GM18517 (cell line): ENCODE measurements at regions not wholly inside any gene's neighbourhood (a gene's known extent, or its start where the extent isn't known, plus 50 kb on each side); places are given as distances from the start of the nearest gene placed in this dataset.
"Not testable (repeated sequence)": the region's sequence is repeated elsewhere in the genome, so short reads cannot be mapped to it uniquely, and the experiment has no call there.

Source experiments
- ATAC-seq: cut with Tn5 transposase; IDR thresholded peaks from one replicate; pipeline ENCODE4 v1.9.1; 2021; ENCODE audit warnings: mild to moderate bottlenecking, moderate library complexity; ENCODE audit not compliant: unreplicated experiment

- no peak for ATAC-seq
Measured at GRCh38 chr2:209141818-209142217, 282.0 kb upstream of the MAP2 start.

- not testable (repeated sequence) for ATAC-seq
Measured at GRCh38 chr2:209145220-209145691, 278.6 kb upstream of the MAP2 start.

GRCh38 chr2:209145941-209146681, 277.7 kb upstream of the MAP2 start:
- no peak for ATAC-seq

GRCh38 chr2:209146682-209147320, 277.0 kb upstream of the MAP2 start:
- ATAC-seq = no peak

- ATAC-seq = no peak
Measured at GRCh38 chr2:209147981-209148380, 275.9 kb upstream of the MAP2 start.

GRCh38 chr2:209160800-209161588, 262.9 kb upstream of the MAP2 start:
- ATAC-seq = no peak

- no peak for ATAC-seq
Measured at GRCh38 chr2:209162129-209162528, 261.7 kb upstream of the MAP2 start.

GRCh38 chr2:209181984-209182383, 241.9 kb upstream of the MAP2 start:
- no peak for ATAC-seq

- ATAC-seq = not testable (repeated sequence)
Measured at GRCh38 chr2:209186886-209187285, 237.0 kb upstream of the MAP2 start.

GRCh38 chr2:209189893-209190292, 234.0 kb upstream of the MAP2 start:
- no peak for ATAC-seq

- ATAC-seq = no peak
Measured at GRCh38 chr2:209191139-209191538, 232.7 kb upstream of the MAP2 start.

- ATAC-seq = no peak
Measured at GRCh38 chr2:209194717-209195116, 229.1 kb upstream of the MAP2 start.

GRCh38 chr2:209208211-209208610, 215.6 kb upstream of the MAP2 start:
- peak; percentile 67 for ATAC-seq

GRCh38 chr2:209209943-209210342, 213.9 kb upstream of the MAP2 start:
- ATAC-seq = no peak

- no peak for ATAC-seq
Measured at GRCh38 chr2:209230560-209230959, 193.3 kb upstream of the MAP2 start.

GRCh38 chr2:209236377-209236776, 187.5 kb upstream of the MAP2 start:
- ATAC-seq = no peak

- no peak for ATAC-seq
Measured at GRCh38 chr2:209238765-209239584, 184.9 kb upstream of the MAP2 start.

- ATAC-seq = no peak
Measured at GRCh38 chr2:209239585-209239938, 184.3 kb upstream of the MAP2 start.

- ATAC-seq = no peak
Measured at GRCh38 chr2:209240204-209240603, 183.6 kb upstream of the MAP2 start.

- ATAC-seq = no peak
Measured at GRCh38 chr2:209253544-209253943, 170.3 kb upstream of the MAP2 start.

GRCh38 chr2:209259767-209260166, 164.1 kb upstream of the MAP2 start:
- ATAC-seq = no peak
